Ishikawa (cell line): ENCODE measurements at regions not wholly inside any gene's neighbourhood (a gene's known extent, or its start where the extent isn't known, plus 50 kb on each side); places are given as distances from the start of the nearest gene placed in this dataset.

Experiments used
- CEBPB ChIP-seq: IDR thresholded peaks from 2 replicates; pipeline ENCODE4 v1.6.1; 2012
- CREB1 ChIP-seq: IDR thresholded peaks from 2 replicates; pipeline ENCODE4 v1.6.1; 2012; ENCODE audit warnings: low read depth
- EGR1 ChIP-seq: IDR thresholded peaks from 2 replicates; pipeline ENCODE4 v1.6.1; 2012
- EP300 ChIP-seq: IDR thresholded peaks from 2 replicates; pipeline ENCODE4 v1.6.1; 2012; ENCODE audit warnings: borderline replicate concordance
- FOXM1 ChIP-seq: IDR thresholded peaks from 2 replicates; pipeline ENCODE4 v1.6.1; 2012; ENCODE audit warnings: low read depth, borderline replicate concordance
- NFIC ChIP-seq: IDR thresholded peaks from 2 replicates; pipeline ENCODE4 v1.6.1; 2012
- RAD21 ChIP-seq: IDR thresholded peaks from 2 replicates; pipeline ENCODE4 v1.6.1; 2012; ENCODE audit warnings: low read depth
- REST ChIP-seq: IDR thresholded peaks from 2 replicates; pipeline ENCODE4 v1.6.1; 2012; ENCODE audit warnings: low read depth, mild to moderate bottlenecking
- TAF1 ChIP-seq: IDR thresholded peaks from 2 replicates; pipeline ENCODE4 v1.6.1; 2012; ENCODE audit warnings: low read depth, mild to moderate bottlenecking
- TCF12 ChIP-seq: IDR thresholded peaks from 2 replicates; pipeline ENCODE4 v1.6.1; 2012; ENCODE audit warnings: low read depth
- TEAD4 ChIP-seq: IDR thresholded peaks from 2 replicates; pipeline ENCODE4 v1.6.1; 2012
- YY1 ChIP-seq: IDR thresholded peaks from 2 replicates; pipeline ENCODE4 v1.6.1; 2012; ENCODE audit warnings: low read depth
- ZBTB7A ChIP-seq: IDR thresholded peaks from 2 replicates; pipeline ENCODE4 v1.6.1; 2012; ENCODE audit warnings: low read depth
- TF ChIP-seq, protein P1 (sequence below): IDR thresholded peaks from 2 replicates; pipeline ENCODE4 v1.6.1; 2012
- TF ChIP-seq, protein P2 (sequence below): IDR thresholded peaks from 2 replicates; pipeline ENCODE4 v1.6.1; 2012

- TF ChIP-seq EP300 (no peak), RAD21 (no peak), ZBTB7A (no peak), NFIC (no peak)
- TF ChIP-seq, protein P1, sequence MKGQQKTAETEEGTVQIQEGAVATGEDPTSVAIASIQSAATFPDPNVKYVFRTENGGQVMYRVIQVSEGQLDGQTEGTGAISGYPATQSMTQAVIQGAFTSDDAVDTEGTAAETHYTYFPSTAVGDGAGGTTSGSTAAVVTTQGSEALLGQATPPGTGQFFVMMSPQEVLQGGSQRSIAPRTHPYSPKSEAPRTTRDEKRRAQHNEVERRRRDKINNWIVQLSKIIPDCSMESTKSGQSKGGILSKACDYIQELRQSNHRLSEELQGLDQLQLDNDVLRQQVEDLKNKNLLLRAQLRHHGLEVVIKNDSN: no peak
Observed at GRCh38 chr11:130789056-130789640, 127.1 kb downstream of the SNX19 start.

DNA sequence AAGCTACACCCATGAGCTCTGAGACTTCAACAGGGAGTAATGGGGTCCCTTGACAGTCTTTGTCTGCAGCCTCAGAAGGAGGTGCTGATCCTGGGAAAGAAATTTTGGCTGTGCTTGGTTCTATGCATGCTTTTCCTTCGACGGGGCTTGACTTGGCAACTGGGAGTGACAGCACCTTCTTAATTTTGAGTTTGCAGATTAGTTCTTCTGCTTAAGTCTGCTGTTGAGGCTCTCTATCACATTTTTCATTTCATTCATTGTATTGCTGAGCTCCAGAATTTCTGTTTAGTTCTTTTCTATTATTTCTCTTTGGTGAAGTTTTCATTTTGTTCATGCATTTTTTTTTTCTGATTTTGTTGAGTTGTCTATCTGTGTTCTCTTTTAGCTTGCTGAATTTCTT is 125.6 kb downstream of the SNX19 start:
- TF ChIP-seq NFIC (no peak), CEBPB (no peak), EGR1 (no peak), TCF12 (no peak), REST (no peak), RAD21 (no peak), FOXM1 (no peak), EP300 (no peak), ZBTB7A (no peak), CREB1 (no peak), YY1 (no peak)
- TF ChIP-seq, protein P2, sequence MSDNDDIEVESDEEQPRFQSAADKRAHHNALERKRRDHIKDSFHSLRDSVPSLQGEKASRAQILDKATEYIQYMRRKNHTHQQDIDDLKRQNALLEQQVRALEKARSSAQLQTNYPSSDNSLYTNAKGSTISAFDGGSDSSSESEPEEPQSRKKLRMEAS: no peak
- TF ChIP-seq, protein P1: no peak

DNA sequence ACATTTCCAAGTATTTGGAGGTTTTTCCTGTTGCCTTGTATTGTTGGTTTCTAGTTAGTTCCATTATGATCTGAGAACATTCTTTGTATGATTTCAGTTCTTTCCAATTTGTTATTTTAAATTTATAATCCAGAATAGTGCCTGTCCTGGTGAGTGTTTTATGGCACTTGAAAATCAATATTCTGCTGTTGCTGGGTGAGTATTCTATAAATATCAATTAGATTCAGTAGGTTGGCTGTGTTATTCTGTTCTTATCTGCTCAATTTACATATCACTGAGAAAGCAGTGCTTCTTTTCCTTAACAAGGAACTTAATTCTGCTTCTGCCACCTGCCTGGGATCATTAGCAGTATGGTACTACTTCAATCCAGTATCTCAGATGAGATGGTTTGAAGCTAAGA is 123.5 kb downstream of the SNX19 start:
- no peak for TF ChIP-seq CREB1
- no peak for TF ChIP-seq ZBTB7A
- no peak for TF ChIP-seq RAD21
- TF ChIP-seq FOXM1: no peak
- TF ChIP-seq TEAD4: no peak
- no peak for TF ChIP-seq TAF1

DNA sequence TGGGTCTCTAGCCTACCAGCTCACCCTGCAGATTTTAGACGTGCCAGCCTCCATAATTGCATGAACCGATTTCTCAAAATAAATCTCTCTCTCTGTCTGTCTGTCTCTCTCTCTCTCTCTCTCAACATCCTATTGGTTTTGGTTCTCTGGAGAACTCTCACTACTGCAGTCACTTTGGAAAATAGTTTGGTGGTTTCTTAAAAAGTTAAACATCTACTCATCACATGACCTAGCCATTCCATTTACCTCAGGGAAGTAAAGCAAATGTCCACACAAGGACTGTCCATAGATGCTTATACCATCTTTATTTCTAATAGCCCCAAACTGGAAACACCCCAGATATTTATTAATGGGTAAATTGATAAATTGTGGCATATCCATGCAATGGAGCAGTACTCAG is 119.5 kb downstream of the SNX19 start:
- TF ChIP-seq, protein P1: no peak
- TF ChIP-seq NFIC (no peak), CEBPB (no peak), ZBTB7A (no peak), YY1 (no peak), REST (no peak), RAD21 (no peak), EP300 (no peak), TCF12 (no peak), TAF1 (no peak), CREB1 (no peak), EGR1 (no peak), TEAD4 (no peak), FOXM1 (no peak)
- TF ChIP-seq, protein P2: no peak

- TF ChIP-seq EGR1: no peak
- TF ChIP-seq YY1: no peak
- TF ChIP-seq ZBTB7A: no peak
- TF ChIP-seq TCF12: no peak
- no peak for TF ChIP-seq REST
- no peak for TF ChIP-seq RAD21
- TF ChIP-seq TAF1: no peak
- TF ChIP-seq NFIC: no peak
- no peak for TF ChIP-seq CREB1
- TF ChIP-seq FOXM1: no peak
- TF ChIP-seq, protein P1: no peak
- no peak for TF ChIP-seq TEAD4
Observed at GRCh38 chr11:130798280-130798679, 118.0 kb downstream of the SNX19 start.
